IMR-90 (cell line): ENCODE measurements at regions not wholly inside any gene's neighbourhood (a gene's known extent, or its start where the extent isn't known, plus 50 kb on each side); places are given as distances from the start of the nearest gene placed in this dataset.
A peak's percentile ranks its signal among the peaks of the same experiment; 100 is the strongest.

Experiments used
- ATAC-seq: fragments of 200-7000 bp; cut with Tn5 transposase; 2 replicates; pipeline ENCODE4 v1.9.1; 2020; ENCODE audit warnings: low read depth, mild to moderate bottlenecking, moderate library complexity
- BruUV-seq: library from RNA; stranded (reverse); fragments of 400-500 nt; replicated peaks from 2 replicates; lab custom pipeline; 2021; lab: Mats Ljungman, UMichigan
- CTCF ChIA-PET: fragments of 300-600 bp; formaldehyde crosslinking; extraction: SDS; loops from one replicate; lab custom pipeline; 2021; ENCODE audit warnings: antibody characterized with exemption; lab: Yijun Ruan, JAX
- POLR2A ChIA-PET: fragments of 300-600 bp; sonication (Branson Sonifier 250); formaldehyde crosslinking; loops from one replicate; lab custom pipeline; 2022; ENCODE audit warnings: antibody characterized with exemption; ENCODE audit not compliant: unreplicated experiment; lab: Charles Lee
- DNase-seq: peaks from one replicate; pipeline ENCODE4 v3.0.0; 2013
- H2AFZ ChIP-seq: replicated peaks from 2 replicates; pipeline ENCODE3; 2013; ENCODE audit warnings: low read length, mild to moderate bottlenecking; ENCODE audit not compliant: poor library complexity
- H2AK5ac ChIP-seq: 2 replicates; pipeline ENCODE4 v1.6.1; 2013; ENCODE audit warnings: low read depth, low read length, inconsistent platforms
- H2AK9ac ChIP-seq: replicated peaks from 2 replicates; pipeline ENCODE3; 2013; ENCODE audit warnings: mild to moderate bottlenecking, low read depth, low read length, moderate library complexity; ENCODE audit not compliant: poor library complexity
- H2BK120ac ChIP-seq: 2 replicates; pipeline ENCODE4 v1.6.1; 2013; ENCODE audit warnings: low read depth, low read length, inconsistent platforms
- H2BK15ac ChIP-seq: 3 replicates; pipeline ENCODE4 v1.6.1; 2013; ENCODE audit warnings: low read depth, low read length, inconsistent platforms
- H2BK20ac ChIP-seq: 2 replicates; pipeline ENCODE4 v1.6.1; 2013; ENCODE audit warnings: low read depth, mild to moderate bottlenecking, inconsistent platforms, low read length, moderate library complexity
- H2BK5ac ChIP-seq: 2 replicates; pipeline ENCODE4 v1.6.1; 2013; ENCODE audit warnings: mild to moderate bottlenecking, low read depth, low read length, inconsistent platforms; ENCODE audit not compliant: poor library complexity, severe bottlenecking
- H3K14ac ChIP-seq: replicated peaks from 2 replicates; pipeline ENCODE4 v1.6.1; 2013; ENCODE audit warnings: low read depth, low read length, inconsistent platforms
- H3K18ac ChIP-seq: 2 replicates; pipeline ENCODE4 v1.6.1; 2013; ENCODE audit warnings: low read depth, low read length, control low read depth
- H3K23ac ChIP-seq: 2 replicates; pipeline ENCODE4 v1.6.1; 2013; ENCODE audit warnings: low read depth, low read length, inconsistent platforms
- H3K27ac ChIP-seq: 2 replicates; pipeline ENCODE4 v1.5.1; 2013; ENCODE audit warnings: mild to moderate bottlenecking, control low read depth, low read length; ENCODE audit not compliant: insufficient read depth
- H3K27me3 ChIP-seq: 2 replicates; pipeline ENCODE4 v1.6.1; 2013; ENCODE audit warnings: low read length; ENCODE audit not compliant: control insufficient read depth, insufficient read depth
- H3K36me3 ChIP-seq: 2 replicates; pipeline ENCODE4 v1.6.1; 2013; ENCODE audit warnings: low read length, mixed read lengths; ENCODE audit not compliant: control insufficient read depth, insufficient read depth
- H3K4ac ChIP-seq: 2 replicates; pipeline ENCODE4 v1.6.1; 2013; ENCODE audit warnings: low read depth, low read length, inconsistent platforms
- H3K4me1 ChIP-seq: 2 replicates; pipeline ENCODE4 v1.6.1; 2013; ENCODE audit warnings: low read length, mixed read lengths; ENCODE audit not compliant: control insufficient read depth, insufficient read depth
- H3K4me2 ChIP-seq: 2 replicates; pipeline ENCODE4 v1.6.1; 2013; ENCODE audit warnings: low read depth, mild to moderate bottlenecking, control low read depth, low read length, moderate library complexity
- H3K4me3 ChIP-seq: 2 replicates; pipeline ENCODE4 v1.5.1; 2013; ENCODE audit warnings: low read depth, mild to moderate bottlenecking, control low read depth, low read length, moderate library complexity; ENCODE audit not compliant: insufficient read depth
- H3K56ac ChIP-seq: 2 replicates; pipeline ENCODE4 v1.6.1; 2013; ENCODE audit warnings: low read length, inconsistent platforms; ENCODE audit not compliant: insufficient read depth; ENCODE audit errors: extremely low read depth
- H3K79me1 ChIP-seq, 2 experiments: 2 replicates each; pipeline ENCODE4 v1.6.1; 2013; ENCODE audit warnings: low read length in 2 of 2, inconsistent platforms in 1 of 2, low read depth in 1 of 2
- H3K9ac ChIP-seq: 2 replicates; pipeline ENCODE4 v1.6.1; 2013; ENCODE audit warnings: low read depth, low read length, control low read depth
- H3K9me1 ChIP-seq: 2 replicates; pipeline ENCODE4 v1.6.1; 2013; ENCODE audit warnings: low read length, inconsistent platforms; ENCODE audit not compliant: insufficient read depth
- H3K9me3 ChIP-seq: 2 replicates; pipeline ENCODE4 v1.6.1; 2013; ENCODE audit warnings: low read length; ENCODE audit not compliant: control insufficient read depth, insufficient read depth
- H4K20me1 ChIP-seq: 2 replicates; pipeline ENCODE4 v1.6.1; 2013; ENCODE audit warnings: low read length, inconsistent platforms; ENCODE audit not compliant: insufficient read depth
- H4K5ac ChIP-seq: 2 replicates; pipeline ENCODE4 v1.6.1; 2013; ENCODE audit warnings: mild to moderate bottlenecking, low read depth, low read length, control low read depth
- H4K8ac ChIP-seq, 2 experiments: 2 replicates each; pipeline ENCODE4 v1.6.1; 2013; ENCODE audit warnings: low read depth in 2 of 2, low read length in 2 of 2, control low read depth in 1 of 2, inconsistent platforms in 1 of 2
- H4K91ac ChIP-seq: 2 replicates; pipeline ENCODE4 v1.6.1; 2013; ENCODE audit warnings: low read depth, low read length, inconsistent platforms; ENCODE audit not compliant: insufficient read depth
- MXI1 ChIP-seq: IDR thresholded peaks from 2 replicates; pipeline ENCODE4 v1.6.1; 2012; ENCODE audit warnings: low read depth, mild to moderate bottlenecking, low read length, moderate library complexity, borderline replicate concordance
- SMC3 ChIP-seq: fragments of 150-350 bp; IDR thresholded peaks from 2 replicates; pipeline ENCODE4 v1.6.1; 2016; ENCODE audit warnings: low read depth, mild to moderate bottlenecking, antibody characterized with exemption, low read length, moderate library complexity
- WGBS, 2 experiments: methylation state at CpG; one replicate each; pipeline versions ENCODE4 v1.1.5 to v1.1.7; 2013; ENCODE audit warnings: missing lambda C conversion rate in 2 of 2; ENCODE audit not compliant: insufficient read length in 1 of 2; ENCODE audit errors: extremely low coverage in 2 of 2; 5-methylcytosine and 5-hydroxymethylcytosine counted together
- dilution Hi-C: fragments of 300-500 bp; cut with HindIII; formaldehyde crosslinking; loops from one replicate; pipeline ENCODE4 v1.14.3; 2018; ENCODE audit warnings: low sequenced_read_pairs; ENCODE audit not compliant: unreplicated experiment
- in situ Hi-C: fragments of 300-500 bp; cut with MboI; formaldehyde crosslinking; loops from 3 replicates; pipeline ENCODE4 v1.14.3; 2019; ENCODE audit warnings: low sequenced_read_pairs, inconsistent platforms, mixed read lengths
- intact Hi-C: fragments of 100-400 bp; cut with micrococcal nuclease; formaldehyde crosslinking; loops from 2 replicates; pipeline ENCODE4 v1.10.0; 2022

DNA sequence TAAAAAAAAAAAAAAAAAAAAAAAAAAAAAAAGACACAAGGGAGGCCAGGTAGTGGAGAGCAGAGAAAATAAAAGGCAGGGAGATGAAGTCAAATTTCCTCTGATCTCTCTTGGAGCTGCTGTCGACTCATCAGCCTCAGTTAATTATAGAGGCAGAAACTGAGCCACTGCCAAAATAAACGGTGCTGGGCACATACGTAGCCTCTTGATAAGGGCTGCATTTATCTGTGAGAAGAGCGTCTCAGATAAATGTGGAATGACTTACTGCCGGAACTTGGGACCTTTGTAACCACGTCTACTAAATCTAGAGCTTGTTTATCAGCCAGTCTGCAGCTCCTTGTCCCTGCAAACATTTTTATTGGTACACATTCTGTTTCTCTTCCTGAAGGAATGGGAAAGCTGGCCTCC lies 162.3 kb downstream of the BAMBI start:
- H3K9me1 ChIP-seq = peaks cover 5% of the 10 kb centered on the region
- no peaks in the 10 kb centered on the region for H3K36me3 ChIP-seq
- BruUV-seq = no TSS peak
- no peak overlapping the region for H3K4ac ChIP-seq
- H2AFZ ChIP-seq = no peak overlapping the region
- peaks cover 8% of the 10 kb centered on the region for H3K9me3 ChIP-seq
- peak overlapping the region; percentile 60 for H3K4me2 ChIP-seq
- H3K4me1 ChIP-seq = peaks cover 12% of the 10 kb centered on the region
- ATAC-seq (peak; percentile 8; the same call in 1 of the 2 replicates), DNase-seq (peak; percentile 79)
- H4K91ac ChIP-seq = no peak overlapping the region
- no peak overlapping the region for H4K5ac ChIP-seq
- no peak overlapping the region for H3K56ac ChIP-seq
- WGBS, 2 experiments = no CpG with 5 or more reads among the region's 6 CpGs
- in situ Hi-C loops (no loop called here), intact Hi-C loops (loop anchor here (2.0 to 5.0 kb wide), 5 partner anchors 68 to 463 kb away; no protein-coding TSS in a partner anchor), dilution Hi-C loops (no loop called here)
- peaks cover 5% of the 10 kb centered on the region; the same call in 1 of the 2 replicates for H4K20me1 ChIP-seq
- no peak overlapping the region for H2BK5ac ChIP-seq
- H3K79me1 ChIP-seq = no peaks in the 10 kb centered on the region
- H2AK5ac ChIP-seq = no peak overlapping the region
- no peak overlapping the region for H3K14ac ChIP-seq
- H3K27ac ChIP-seq = no peak overlapping the region
- 0 out of 3 replicates have a peak overlapping the region, but pooled peaks have one; percentile 2 for H2BK15ac ChIP-seq
- ChIA-PET CTCF (interaction anchor here (0.5 to 2.1 kb wide), 3 partner anchors 21 to 176 kb away, joined by 3 to 7 read pairs (median 4); no protein-coding TSS in a partner anchor), POLR2A (interaction anchor here (0.6 to 0.7 kb wide), 2 partner anchors 11 to 21 kb away, joined by 4 to 10 read pairs; no protein-coding TSS in a partner anchor)
- H3K23ac ChIP-seq = no peak overlapping the region
- 0 out of 2 replicates have a peak overlapping the region, but pooled peaks have one; percentile 65 for H2BK20ac ChIP-seq
- no peak overlapping the region for H2AK9ac ChIP-seq
- H3K9ac ChIP-seq = no peak overlapping the region
- no peak overlapping the region for H4K8ac ChIP-seq
- no peaks in the 10 kb centered on the region for H3K27me3 ChIP-seq
- peak overlapping the region; percentile 3; the same call in 1 of the 2 replicates for H2BK120ac ChIP-seq
- 0 out of 2 replicates have a peak, but pooled peaks have one; percentile 5 for TF ChIP-seq SMC3
- TF ChIP-seq MXI1 = no peak
- H3K4me3 ChIP-seq = no peak overlapping the region
- H3K18ac ChIP-seq = no peak overlapping the region
